HG03103 (cell line): ENCODE measurements at regions not wholly inside any gene's neighbourhood (a gene's known extent, or its start where the extent isn't known, plus 50 kb on each side); places are given as distances from the start of the nearest gene placed in this dataset.
"Not testable (repeated sequence)": the region's sequence is repeated elsewhere in the genome, so short reads cannot be mapped to it uniquely, and the experiment has no call there.

Source experiments
- ATAC-seq: cut with Tn5 transposase; IDR thresholded peaks from one replicate; pipeline ENCODE4 v1.9.1; 2021; ENCODE audit warnings: low read depth; ENCODE audit not compliant: unreplicated experiment

- ATAC-seq, result no peak
Measured at GRCh38 chr4:27338530-27338929, 477.9 kb downstream of the STIM2 start.

GRCh38 chr4:27343411-27343810, 482.8 kb downstream of the STIM2 start:
- no peak for ATAC-seq

GRCh38 chr4:27350161-27350560, 489.5 kb downstream of the STIM2 start:
- no peak for ATAC-seq

- ATAC-seq, result no peak
Measured at GRCh38 chr4:27357283-27357682, 496.6 kb downstream of the STIM2 start.

GRCh38 chr4:27358269-27358668, 497.6 kb downstream of the STIM2 start:
- ATAC-seq, result no peak

- no peak for ATAC-seq
Measured at GRCh38 chr4:27360131-27360530, 499.5 kb downstream of the STIM2 start.

GRCh38 chr4:27360790-27361267, 500.2 kb downstream of the STIM2 start:
- ATAC-seq, result no peak

- ATAC-seq, result no peak
Measured at GRCh38 chr4:27364509-27364908, 503.9 kb downstream of the STIM2 start.

- ATAC-seq, result no peak
Measured at GRCh38 chr4:27366104-27366823, 505.6 kb downstream of the STIM2 start.

- ATAC-seq, result no peak
Measured at GRCh38 chr4:27368781-27369180, 508.1 kb downstream of the STIM2 start.

- ATAC-seq, result no peak
Measured at GRCh38 chr4:27381815-27382214, 521.2 kb downstream of the STIM2 start.

- ATAC-seq, result no peak
Measured at GRCh38 chr4:27387711-27388110, 527.1 kb downstream of the STIM2 start.

- no peak for ATAC-seq
Measured at GRCh38 chr4:27397886-27398285, 537.2 kb downstream of the STIM2 start.

- ATAC-seq, result no peak
Measured at GRCh38 chr4:27398631-27399310, 538.1 kb downstream of the STIM2 start.

GRCh38 chr4:27407616-27408015, 547.0 kb downstream of the STIM2 start:
- ATAC-seq, result no peak

- no peak for ATAC-seq
Measured at GRCh38 chr4:27412613-27413012, 552.0 kb downstream of the STIM2 start.

- ATAC-seq, result no peak
Measured at GRCh38 chr4:27414887-27415731, 554.5 kb downstream of the STIM2 start.

GRCh38 chr4:27428661-27429060, 568.0 kb downstream of the STIM2 start:
- no peak for ATAC-seq

GRCh38 chr4:27429364-27429871, 568.8 kb downstream of the STIM2 start:
- ATAC-seq, result no peak

GRCh38 chr4:27442146-27442545, 581.5 kb downstream of the STIM2 start:
- no peak for ATAC-seq

GRCh38 chr4:27442661-27443060, 582.0 kb downstream of the STIM2 start:
- ATAC-seq, result not testable (repeated sequence)
